Kidney (tissue), 13 donors: ENCODE measurements at regions not wholly inside any gene's neighbourhood (a gene's known extent, or its start where the extent isn't known, plus 50 kb on each side); places are given as distances from the start of the nearest gene placed in this dataset.

Source experiments
- DNase-seq, 5 donors: peaks; one replicate each; pipeline ENCODE4 v3.0.0-alpha.2; 2013 to 2020
- FAIRE-seq: peaks from 2 replicates; lab custom pipeline; 2012; peaks lifted over from hg19 to GRCh38; lab: Jason Lieb, UNC
- H3K27ac ChIP-seq, 2 donors: one replicate each; pipeline ENCODE4 v1.7.0; 2013; ENCODE audit warnings: low read depth in 2 of 2, low read length in 2 of 2, inconsistent platforms in 1 of 2
- H3K27me3 ChIP-seq: one replicate; pipeline ENCODE4 v1.7.1; 2013; ENCODE audit warnings: low read length, inconsistent platforms; ENCODE audit not compliant: control insufficient read depth, insufficient read depth
- H3K36me3 ChIP-seq, 3 donors: one replicate each; pipeline versions ENCODE4 v1.7.0 to v1.7.1; 2013; ENCODE audit warnings: low read length in 3 of 3, control low read depth in 1 of 3, inconsistent platforms in 1 of 3; ENCODE audit not compliant: insufficient read depth in 3 of 3, control insufficient read depth in 2 of 3
- H3K4me1 ChIP-seq, 3 donors: one replicate each; pipeline versions ENCODE4 v1.7.0 to v1.7.1; 2013; ENCODE audit warnings: low read length in 3 of 3, inconsistent platforms in 1 of 3, low read depth in 1 of 3; ENCODE audit not compliant: control insufficient read depth in 2 of 3, insufficient read depth in 2 of 3
- H3K4me3 ChIP-seq, 3 donors: one replicate each; pipeline versions ENCODE4 v1.7.0 to v1.8.1; 2013; ENCODE audit warnings: low read length in 3 of 3, control low read depth in 1 of 3, inconsistent platforms in 1 of 3
- H3K9ac ChIP-seq, 3 donors: one replicate each; pipeline versions ENCODE4 v1.7.0 to v1.7.1; 2013; ENCODE audit warnings: low read length in 3 of 3, control low read depth in 1 of 3, inconsistent platforms in 1 of 3
- H3K9me3 ChIP-seq, 3 donors: one replicate each; pipeline versions ENCODE4 v1.7.0 to v1.7.1; 2013; ENCODE audit warnings: low read length in 3 of 3, control low read depth in 1 of 3, inconsistent platforms in 1 of 3; ENCODE audit not compliant: control insufficient read depth in 2 of 3, insufficient read depth in 1 of 3
- CTCF ChIP-seq: IDR thresholded peaks from 3 replicates; pipeline ENCODE4 v1.5.1; 2012; ENCODE audit warnings: mild to moderate bottlenecking, moderate library complexity, borderline replicate concordance; ENCODE audit not compliant: insufficient read depth; ENCODE audit errors: extremely low read depth
- intact Hi-C: fragments of 100-400 bp; cut with DNase I; formaldehyde crosslinking; loops from one replicate; pipeline ENCODE4 v1.11.1; 2022
- donor health status: control.
- donor health status: control.
- donor health status: control.
- donor health status: control.
- donor health status: control.
- donor health status: DM: yes; HTN: yes; CAD: no.
- donor health status: Normal renal cell carcinoma (clear cell type).

GRCh38 chr3:137264071-137264820 lies 306.5 kb downstream of the IL20RB start:
- no peak for FAIRE-seq
- H3K9ac ChIP-seq: no peak overlapping the region
- H3K27ac ChIP-seq: no peak overlapping the region
- H3K27me3 ChIP-seq: no peaks in the 10 kb centered on the region
- H3K4me1 ChIP-seq: no peaks in the 10 kb centered on the region
- no peak overlapping the region for H3K4me3 ChIP-seq
- H3K36me3 ChIP-seq: no peaks in the 10 kb centered on the region
- peak in 1 of 5 donors; percentile 9 for DNase-seq
- TF ChIP-seq CTCF: no peak
- no peaks in the 10 kb centered on the region for H3K9me3 ChIP-seq
- intact Hi-C loops: no loop called here

- H3K27ac ChIP-seq: no peak overlapping the region
- no peak for TF ChIP-seq CTCF
- H3K4me1 ChIP-seq: no peaks in the 10 kb centered on the region
- no peak overlapping the region for H3K4me3 ChIP-seq
- intact Hi-C loops: no loop called here
- H3K9me3 ChIP-seq: no peaks in the 10 kb centered on the region
- DNase-seq (peak in 2 of 5 donors; percentile 51 to 56), FAIRE-seq (no peak)
- H3K27me3 ChIP-seq: no peaks in the 10 kb centered on the region
- no peaks in the 10 kb centered on the region for H3K36me3 ChIP-seq
- no peak overlapping the region for H3K9ac ChIP-seq
Observed at GRCh38 chr3:137264843-137265330, 307.1 kb downstream of the IL20RB start.

GRCh38 chr3:137282871-137283270 lies 325.1 kb downstream of the IL20RB start:
- FAIRE-seq: no peak

More at GRCh38 chr3:137282871-137283270, 325.1 kb downstream of the IL20RB start:
- H3K4me3 ChIP-seq: no peak overlapping the region
- H3K9me3 ChIP-seq: no peaks in the 10 kb centered on the region
- no peaks in the 10 kb centered on the region for H3K27me3 ChIP-seq
- intact Hi-C loops: no loop called here
- DNase-seq: no peak
- no peaks in the 10 kb centered on the region for H3K4me1 ChIP-seq
- H3K9ac ChIP-seq: no peak overlapping the region
- no peaks in the 10 kb centered on the region for H3K36me3 ChIP-seq
- no peak overlapping the region for H3K27ac ChIP-seq
- no peak for TF ChIP-seq CTCF
